ENCODE measurements at regions not wholly inside any gene's neighbourhood (a gene's known extent, or its start where the extent isn't known, plus 50 kb on each side); places are given as distances from the start of the nearest gene placed in this dataset.

DNA sequence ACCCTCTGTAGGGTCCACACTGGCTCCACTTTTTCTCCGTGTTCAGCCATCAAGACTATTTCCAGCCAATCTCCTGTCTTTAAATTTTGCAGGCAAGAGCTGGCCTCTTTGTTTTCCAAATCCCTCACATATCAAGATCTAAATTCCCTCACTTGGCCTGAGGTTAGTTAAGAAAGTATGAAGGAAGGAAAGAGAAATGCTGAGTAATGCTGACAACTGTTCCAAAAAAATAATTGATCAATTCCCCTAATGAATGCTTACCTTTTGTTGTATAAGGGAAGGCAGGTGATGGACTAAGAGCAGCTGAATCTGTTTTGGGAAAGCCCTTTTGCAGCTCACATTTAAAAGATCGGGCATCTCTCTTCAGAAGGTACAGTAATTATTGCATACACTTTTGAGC is 105.1 kb upstream of the KCNJ16 start:
- H3K9me3 Mint-ChIP-seq: peaks cover 4 to 10% of the 10 kb centered on the region in 2 donors
- ATAC-seq (replicated peaks) (no peak), DNase-seq (no peak)
- no peak overlapping the region for H3K27ac Mint-ChIP-seq
- H3K4me3 Mint-ChIP-seq: no peak overlapping the region
- H3K36me3 Mint-ChIP-seq: no peaks in the 10 kb centered on the region
- H3K4me1 Mint-ChIP-seq: no peaks in the 10 kb centered on the region
- H3K27me3 Mint-ChIP-seq: peaks cover 0 to 4% of the 10 kb centered on the region in 2 donors

DNA sequence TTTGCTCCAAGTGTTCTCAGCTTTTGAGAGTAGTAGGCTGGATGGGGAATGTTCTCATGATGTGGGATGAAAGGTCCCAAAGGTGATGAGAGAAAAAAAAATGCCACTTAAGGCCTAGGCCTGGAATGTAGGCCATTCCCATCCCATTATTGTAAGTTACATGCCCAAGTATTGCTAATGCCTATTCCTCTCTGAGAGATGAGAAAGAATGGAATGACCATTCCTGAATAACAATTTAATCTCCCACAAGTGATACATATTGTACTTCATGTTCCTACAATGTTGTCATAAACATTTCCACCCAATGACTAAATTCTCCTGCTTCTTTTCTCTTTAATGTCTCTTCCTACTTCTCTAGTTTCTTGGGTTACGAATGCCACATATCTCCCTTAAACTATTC is 102.8 kb upstream of the KCNJ16 start:
- no peak overlapping the region for H3K27ac Mint-ChIP-seq

DNA sequence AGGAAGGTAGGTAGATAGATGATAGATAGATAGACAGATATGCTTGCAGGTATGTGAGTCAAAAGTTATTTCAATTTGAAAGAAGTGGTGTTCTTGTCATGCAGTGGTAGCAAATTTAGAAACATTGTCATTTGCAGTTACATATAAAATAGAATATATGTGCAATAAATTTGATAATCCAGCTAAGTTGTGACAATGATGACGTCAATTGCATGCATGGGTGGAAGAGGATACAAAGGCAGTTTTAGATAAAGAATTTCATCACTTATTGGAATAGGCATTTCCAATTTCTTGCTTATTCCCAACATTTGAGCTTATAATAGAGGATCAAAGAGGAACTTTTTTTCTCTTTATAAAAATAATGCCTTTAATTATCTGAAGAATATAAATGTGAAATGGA is 99.2 kb upstream of the KCNJ16 start:
- no peaks in the 10 kb centered on the region for H3K36me3 Mint-ChIP-seq
- no peak overlapping the region for H3K4me3 Mint-ChIP-seq
- H3K4me1 Mint-ChIP-seq: no peaks in the 10 kb centered on the region
- H3K27ac Mint-ChIP-seq: no peak overlapping the region
- no peak for ATAC-seq (replicated peaks)
- H3K27me3 Mint-ChIP-seq: no peaks in the 10 kb centered on the region
- DNase-seq: no peak
- peaks cover 2 to 3% of the 10 kb centered on the region in 2 donors for H3K9me3 Mint-ChIP-seq

More for the DNA sequence above, 102.8 kb upstream of the KCNJ16 start:
- peaks cover 2 to 3% of the 10 kb centered on the region in 2 donors for H3K9me3 Mint-ChIP-seq
- ATAC-seq (replicated peaks): no peak
- no peak for DNase-seq
- H3K27me3 Mint-ChIP-seq: no peaks in the 10 kb centered on the region
- no peaks in the 10 kb centered on the region for H3K4me1 Mint-ChIP-seq
- H3K4me3 Mint-ChIP-seq: no peak overlapping the region
- H3K36me3 Mint-ChIP-seq: no peaks in the 10 kb centered on the region

DNA sequence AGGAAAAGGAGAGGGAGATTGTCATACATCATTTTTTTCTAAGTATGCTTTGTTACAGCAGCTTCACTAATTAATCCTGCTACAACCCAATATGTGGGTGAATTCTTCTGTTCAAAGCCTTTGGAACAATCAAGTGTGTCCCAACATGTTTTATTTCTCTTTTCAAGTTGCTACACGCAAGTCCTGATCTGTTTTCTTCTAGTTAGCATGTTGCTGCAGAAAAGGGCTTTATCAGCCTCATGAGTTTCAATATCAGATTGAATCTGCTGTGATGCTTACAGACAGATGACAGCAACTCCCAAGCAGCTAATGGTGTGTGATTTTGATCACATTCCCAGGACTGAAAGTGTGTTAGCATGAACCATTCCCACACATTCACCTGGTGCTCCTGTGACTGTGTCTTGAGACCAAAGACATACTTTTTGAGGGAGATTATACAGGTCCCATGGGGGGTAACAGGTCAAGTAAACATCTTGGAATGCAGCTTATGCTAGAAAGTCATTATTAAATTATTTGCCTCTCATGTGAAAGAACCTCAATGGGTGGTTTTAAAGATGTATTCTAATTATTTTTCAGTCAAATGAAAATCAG is 96.9 kb upstream of the KCNJ16 start:
- Mint-ChIP-seq H3K36me3 (no peaks in the 10 kb centered on the region), H3K9me3 (peaks cover 2 to 3% of the 10 kb centered on the region in 2 donors), H3K27me3 (no peaks in the 10 kb centered on the region), H3K27ac (no peak overlapping the region), H3K4me1 (no peaks in the 10 kb centered on the region), H3K4me3 (no peak overlapping the region)
- no peak for ATAC-seq (replicated peaks)
- DNase-seq: no peak

DNA sequence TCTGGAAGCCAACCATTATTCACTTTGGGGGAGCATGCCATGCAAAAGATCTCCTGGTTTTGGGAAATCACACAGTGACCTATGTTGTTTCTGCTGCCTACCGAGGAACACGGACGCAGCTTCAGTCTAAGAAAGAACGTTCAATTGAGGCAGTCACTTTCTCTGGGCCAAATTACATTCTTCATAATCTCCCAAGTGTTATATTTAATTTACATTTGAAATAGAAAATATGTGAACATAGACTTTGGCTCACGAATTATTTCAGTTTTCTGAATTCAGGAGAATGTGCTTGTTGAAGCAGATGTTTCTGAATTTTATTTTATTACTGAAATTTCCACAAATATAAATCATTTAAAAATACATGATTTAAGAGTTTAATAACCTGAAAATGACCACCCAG is 93.6 kb upstream of the KCNJ16 start:
- DNase-seq (no peak), ATAC-seq (replicated peaks) (no peak)
- Mint-ChIP-seq H3K4me1 (no peaks in the 10 kb centered on the region), H3K27me3 (no peaks in the 10 kb centered on the region), H3K4me3 (no peak overlapping the region), H3K27ac (no peak overlapping the region), H3K9me3 (peaks cover under 1 to 3% of the 10 kb centered on the region in 2 donors), H3K36me3 (no peaks in the 10 kb centered on the region)

DNA sequence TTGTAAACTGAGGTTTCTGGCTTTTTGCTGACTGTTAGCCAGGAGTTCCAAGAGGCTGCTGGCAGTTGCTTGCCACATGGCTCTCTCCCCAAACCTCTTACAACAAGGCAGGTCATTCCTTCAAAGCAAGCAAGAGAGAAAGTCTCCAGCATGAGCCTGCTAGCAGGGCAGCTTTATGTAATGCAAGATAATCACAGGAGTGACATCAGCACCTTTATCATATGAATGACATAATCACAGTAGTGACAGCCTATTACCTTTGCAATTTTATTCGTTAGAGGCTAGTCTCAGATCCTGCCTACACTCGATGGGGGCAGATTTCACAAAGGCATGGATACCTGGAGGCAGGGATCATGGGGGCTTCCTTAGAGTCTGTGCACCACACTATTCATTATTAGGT is 79.5 kb upstream of the KCNJ16 start:
- no peaks in the 10 kb centered on the region for H3K4me1 Mint-ChIP-seq
- H3K27ac Mint-ChIP-seq: no peak overlapping the region
- no peak for ATAC-seq (replicated peaks)

DNA sequence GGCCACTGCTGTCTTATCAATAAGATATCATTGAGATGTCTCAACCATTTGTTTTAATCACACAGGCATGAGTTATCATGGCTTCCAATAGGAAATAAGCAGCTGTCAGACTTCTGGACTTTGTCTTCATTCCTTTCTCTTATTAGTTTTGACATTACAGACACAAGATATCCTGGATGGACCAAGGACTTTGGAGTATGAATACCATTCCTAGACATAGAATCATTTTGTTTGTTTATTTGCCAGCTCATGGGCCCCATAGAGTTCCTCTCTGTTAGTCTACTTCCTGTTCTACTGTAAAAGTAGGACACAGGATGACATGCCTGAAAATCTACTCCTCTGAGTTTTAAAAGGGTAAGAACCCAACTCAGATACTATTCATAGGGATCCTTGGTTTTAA is 77.7 kb upstream of the KCNJ16 start:
- DNase-seq (no peak), ATAC-seq (replicated peaks) (no peak)
- H3K4me3 Mint-ChIP-seq: no peak overlapping the region
- no peaks in the 10 kb centered on the region for H3K36me3 Mint-ChIP-seq
- no peaks in the 10 kb centered on the region for H3K4me1 Mint-ChIP-seq
- H3K9me3 Mint-ChIP-seq: no peaks in the 10 kb centered on the region
- H3K27me3 Mint-ChIP-seq: no peaks in the 10 kb centered on the region
- no peak overlapping the region for H3K27ac Mint-ChIP-seq

More for the DNA sequence above, 79.5 kb upstream of the KCNJ16 start:
- Mint-ChIP-seq H3K9me3 (no peaks in the 10 kb centered on the region), H3K27me3 (no peaks in the 10 kb centered on the region), H3K4me3 (no peak overlapping the region), H3K36me3 (no peaks in the 10 kb centered on the region)
- no peak for DNase-seq

DNA sequence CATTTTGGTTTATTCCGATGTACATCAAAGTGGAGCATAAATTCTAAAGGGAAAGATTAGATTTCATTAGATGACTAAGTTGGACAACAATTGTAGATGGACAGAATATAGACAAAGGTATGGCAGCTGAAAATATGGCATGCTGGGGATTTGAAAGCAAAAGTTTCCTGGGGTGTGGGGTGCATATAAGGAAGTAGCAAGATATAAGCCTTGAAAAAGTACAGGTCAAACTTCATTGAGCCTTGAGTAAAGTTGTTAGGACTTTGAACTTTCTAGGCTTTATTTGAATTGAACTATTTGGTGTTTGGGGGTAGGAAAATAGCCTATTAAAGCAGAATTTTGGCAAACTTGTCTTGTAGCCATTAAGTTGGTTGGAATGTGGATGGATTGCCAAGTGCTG is 75.8 kb upstream of the KCNJ16 start:
- Mint-ChIP-seq H3K9me3 (peaks cover 2 to 3% of the 10 kb centered on the region in 2 donors), H3K4me1 (no peaks in the 10 kb centered on the region), H3K36me3 (no peaks in the 10 kb centered on the region), H3K27ac (no peak overlapping the region), H3K27me3 (no peaks in the 10 kb centered on the region), H3K4me3 (no peak overlapping the region)
- ATAC-seq (replicated peaks) (no peak), DNase-seq (no peak)

DNA sequence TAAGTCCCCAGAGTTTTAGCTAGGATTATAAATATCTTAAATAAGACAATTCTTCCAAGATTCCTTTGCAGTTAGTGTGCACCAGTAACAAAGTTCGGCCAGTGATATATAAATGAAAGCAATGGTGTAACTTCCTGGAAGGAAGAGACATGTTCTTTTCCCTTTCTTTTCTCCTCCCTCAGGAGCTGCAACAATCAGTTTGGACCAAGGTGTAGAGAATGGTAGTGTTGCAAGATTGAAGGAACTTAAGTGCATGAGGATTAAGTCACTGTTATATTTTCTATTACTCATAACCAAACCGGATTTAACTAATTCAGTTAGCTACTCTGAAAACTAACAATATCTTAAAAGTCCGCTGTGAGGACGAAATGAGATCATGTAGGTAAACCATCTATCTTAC is 68.9 kb upstream of the KCNJ16 start:
- Mint-ChIP-seq H3K9me3 (peaks cover 2 to 3% of the 10 kb centered on the region in 2 donors), H3K36me3 (no peaks in the 10 kb centered on the region), H3K27me3 (no peaks in the 10 kb centered on the region), H3K27ac (no peak overlapping the region), H3K4me1 (no peaks in the 10 kb centered on the region), H3K4me3 (no peak overlapping the region)
- no peak for ATAC-seq (replicated peaks)
- no peak for DNase-seq

DNA sequence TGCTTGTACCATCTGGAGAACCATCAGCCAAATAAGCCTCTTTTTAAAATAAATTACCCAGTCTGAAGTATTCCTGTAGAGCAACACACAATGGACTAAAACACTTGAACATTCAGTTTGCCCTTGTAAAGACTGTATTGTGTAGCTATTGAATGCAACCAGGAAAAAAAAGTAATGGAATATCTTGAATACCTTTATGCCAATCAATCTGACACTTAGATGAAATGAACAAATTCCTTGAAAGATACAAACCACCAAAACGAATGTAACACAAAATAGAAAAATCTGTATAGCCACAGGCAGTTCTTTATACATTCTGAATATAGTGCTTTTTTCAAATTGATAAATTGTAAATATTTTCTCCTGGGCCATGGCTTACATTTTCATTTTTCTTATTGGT is 63.3 kb upstream of the KCNJ16 start:
- H3K9me3 Mint-ChIP-seq: no peaks in the 10 kb centered on the region
- H3K27me3 Mint-ChIP-seq: no peaks in the 10 kb centered on the region
- ATAC-seq (replicated peaks) (no peak), DNase-seq (no peak)
- H3K36me3 Mint-ChIP-seq: no peaks in the 10 kb centered on the region
- H3K27ac Mint-ChIP-seq: no peak overlapping the region
- H3K4me3 Mint-ChIP-seq: no peak overlapping the region
- H3K4me1 Mint-ChIP-seq: no peaks in the 10 kb centered on the region

DNA sequence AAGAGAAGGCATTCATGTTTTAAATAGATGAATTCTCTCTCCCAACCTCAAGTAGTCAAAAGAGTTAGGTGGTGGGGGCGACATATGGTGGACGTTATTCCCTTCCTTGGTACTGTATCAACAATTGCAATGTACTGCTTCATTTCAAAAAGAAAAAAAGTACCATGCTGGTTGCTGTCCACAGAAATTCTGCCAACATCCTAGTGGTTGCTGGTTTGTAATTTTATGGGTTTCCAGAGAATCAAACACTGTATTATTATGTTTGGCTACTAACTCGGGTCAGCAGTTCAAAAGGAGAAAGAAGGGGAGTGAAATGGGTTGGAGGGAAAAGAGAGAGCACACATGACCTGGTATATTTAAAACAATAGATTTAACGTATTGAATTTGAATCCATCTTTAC is 61.1 kb upstream of the KCNJ16 start:
- no peaks in the 10 kb centered on the region for H3K36me3 Mint-ChIP-seq
- no peaks in the 10 kb centered on the region for H3K27me3 Mint-ChIP-seq
- no peak for ATAC-seq (replicated peaks)
- no peak for DNase-seq
- no peak overlapping the region for H3K4me3 Mint-ChIP-seq
- H3K27ac Mint-ChIP-seq: no peak overlapping the region
- H3K4me1 Mint-ChIP-seq: no peaks in the 10 kb centered on the region
- H3K9me3 Mint-ChIP-seq: no peaks in the 10 kb centered on the region

DNA sequence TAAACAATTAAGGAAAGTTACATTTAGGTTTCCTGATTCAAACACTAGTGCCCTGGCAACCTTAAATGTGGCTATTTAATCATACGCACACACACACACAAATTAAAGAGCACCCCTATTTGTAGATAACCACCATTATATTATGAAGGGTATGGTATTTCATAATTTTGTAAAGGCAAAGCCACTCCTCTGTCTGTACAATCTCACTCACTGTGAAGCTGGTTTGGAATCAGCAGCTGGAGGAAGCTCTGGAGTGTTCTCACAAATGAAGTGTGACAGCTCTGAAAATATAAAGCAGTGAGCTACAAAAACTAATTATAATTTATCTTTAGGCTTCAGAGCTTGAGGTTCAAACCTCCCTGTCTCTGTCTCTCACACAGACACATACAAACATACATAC is 57.9 kb upstream of the KCNJ16 start:
- Mint-ChIP-seq H3K4me1 (no peaks in the 10 kb centered on the region), H3K27ac (no peak overlapping the region), H3K4me3 (no peak overlapping the region), H3K9me3 (no peaks in the 10 kb centered on the region), H3K27me3 (no peaks in the 10 kb centered on the region), H3K36me3 (no peaks in the 10 kb centered on the region)
- ATAC-seq (replicated peaks): no peak
- DNase-seq: no peak

DNA sequence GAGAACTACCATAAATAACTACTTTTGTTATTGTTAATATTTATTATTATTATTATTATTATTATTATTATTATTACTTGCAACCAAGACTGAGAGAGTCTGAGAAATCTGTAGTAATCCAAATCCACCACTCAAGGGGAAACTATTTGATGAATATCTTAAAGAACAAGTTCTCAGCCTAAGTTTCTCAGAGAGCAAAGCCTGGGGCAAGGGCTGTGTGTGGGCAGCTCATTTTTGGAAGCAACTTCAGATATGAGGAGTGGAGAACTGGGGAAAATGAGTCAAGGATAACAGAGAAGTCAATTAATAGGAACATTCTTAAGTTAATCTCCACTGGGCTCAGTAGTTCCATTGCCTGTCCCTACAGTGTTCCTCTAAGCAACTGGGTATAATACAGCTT is 57.1 kb upstream of the KCNJ16 start:
- H3K4me1 Mint-ChIP-seq: no peaks in the 10 kb centered on the region
- ATAC-seq (replicated peaks) (no peak), DNase-seq (no peak)
- no peak overlapping the region for H3K4me3 Mint-ChIP-seq
- H3K27ac Mint-ChIP-seq: no peak overlapping the region
- H3K36me3 Mint-ChIP-seq: no peaks in the 10 kb centered on the region
- H3K9me3 Mint-ChIP-seq: no peaks in the 10 kb centered on the region
- H3K27me3 Mint-ChIP-seq: no peaks in the 10 kb centered on the region

DNA sequence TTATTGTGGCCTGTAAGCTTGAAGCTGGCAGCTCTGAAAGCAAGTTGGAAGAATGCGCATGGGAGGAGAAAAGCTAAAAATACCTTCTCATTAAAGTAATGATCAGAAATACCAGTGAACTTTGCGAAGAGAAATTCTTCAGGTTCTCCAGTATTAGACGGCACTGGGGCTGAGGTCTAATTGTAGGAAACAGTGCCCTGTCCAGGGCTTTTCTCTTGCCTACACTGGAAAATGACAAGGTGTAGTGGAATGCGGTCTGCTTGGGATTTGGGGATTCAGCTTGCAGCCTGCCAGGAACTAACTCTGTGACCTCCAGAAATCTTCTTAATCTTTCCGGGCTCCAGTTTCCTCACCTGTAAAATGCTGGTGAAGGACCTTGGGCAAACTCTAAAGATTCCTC is 53.3 kb upstream of the KCNJ16 start:
- H3K27ac Mint-ChIP-seq: no peak overlapping the region
- no peaks in the 10 kb centered on the region for H3K36me3 Mint-ChIP-seq
- no peaks in the 10 kb centered on the region for H3K27me3 Mint-ChIP-seq
- ATAC-seq (replicated peaks): no peak
- no peaks in the 10 kb centered on the region for H3K4me1 Mint-ChIP-seq
- no peaks in the 10 kb centered on the region for H3K9me3 Mint-ChIP-seq
- no peak for DNase-seq
- H3K4me3 Mint-ChIP-seq: no peak overlapping the region

DNA sequence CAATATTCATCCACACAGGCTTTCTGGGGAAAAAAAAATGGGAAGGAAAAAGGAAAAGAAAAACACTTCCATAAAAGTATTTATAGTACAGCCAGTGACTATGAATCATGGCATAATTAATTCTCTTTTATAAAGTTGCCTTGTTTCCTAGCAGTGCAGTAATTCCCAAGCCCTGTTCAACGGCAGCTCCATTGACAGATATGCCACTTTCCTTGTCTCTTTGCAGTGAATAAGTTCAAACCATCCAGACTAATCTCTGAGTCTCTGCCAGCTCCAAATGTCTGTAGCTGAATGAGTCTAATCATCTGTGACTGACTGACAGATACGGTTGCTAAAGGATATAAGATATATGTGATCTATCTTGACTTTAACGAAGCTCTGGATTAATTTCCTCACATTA is 52.9 kb upstream of the KCNJ16 start:
- Mint-ChIP-seq H3K4me1 (no peaks in the 10 kb centered on the region), H3K27me3 (no peaks in the 10 kb centered on the region), H3K27ac (no peak overlapping the region), H3K4me3 (no peak overlapping the region), H3K9me3 (no peaks in the 10 kb centered on the region), H3K36me3 (no peaks in the 10 kb centered on the region)
- DNase-seq: no peak
- ATAC-seq (replicated peaks): no peak

DNA sequence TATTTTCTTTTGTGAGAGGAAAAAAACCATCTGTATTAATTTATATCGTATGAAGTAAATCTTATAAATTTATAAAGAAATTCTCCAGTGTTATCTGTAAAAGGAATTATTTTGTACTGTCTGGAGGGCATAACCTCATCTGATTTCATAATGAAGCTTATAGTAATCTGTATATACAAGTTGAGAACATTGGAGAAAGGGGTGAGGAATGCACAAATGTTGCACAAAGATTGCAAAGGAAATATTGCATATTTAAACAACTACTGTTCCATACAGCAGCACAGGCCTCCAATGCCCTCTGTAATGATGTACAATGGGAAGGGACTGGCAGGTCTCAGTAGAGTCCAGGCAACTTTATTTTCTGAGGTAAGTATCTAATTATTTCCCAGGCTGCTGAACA is 50.8 kb upstream of the KCNJ16 start:
- H3K36me3 Mint-ChIP-seq: no peaks in the 10 kb centered on the region
- no peaks in the 10 kb centered on the region for H3K4me1 Mint-ChIP-seq
- peaks cover 0 to 6% of the 10 kb centered on the region in 2 donors for H3K27me3 Mint-ChIP-seq
- ATAC-seq (replicated peaks): no peak
- no peak overlapping the region for H3K4me3 Mint-ChIP-seq
- H3K27ac Mint-ChIP-seq: no peak overlapping the region
- no peak for DNase-seq
- H3K9me3 Mint-ChIP-seq: peaks cover 0 to 4% of the 10 kb centered on the region in 2 donors

Data from stimulated activated naive B cell treated with anti-CD40 and anti-IgM and Interleukin-4, amounts not matched to agents 10 μg/mL and 1 μg/mL and 100 μg/mL, for 72 hours (primary cell).